Keratinocyte (primary cell): ENCODE measurements at regions not wholly inside any gene's neighbourhood (a gene's known extent, or its start where the extent isn't known, plus 50 kb on each side); places are given as distances from the start of the nearest gene placed in this dataset.

Experiments used
- EZH2 ChIP-seq: IDR thresholded peaks from one replicate; pipeline ENCODE4 v1.6.1; 2012; ENCODE audit warnings: inconsistent platforms, mild to moderate bottlenecking, low read length, moderate library complexity
- TF ChIP-seq, protein P1 (sequence below), 3 experiments: IDR thresholded peaks in 1 of 3; conservative IDR thresholded peaks in 1 of 3; optimal IDR thresholded peaks in 1 of 3; 2 replicates in 2 of 3; 3 replicates in 1 of 3; pipeline versions ENCODE3 to v1.5.1; 2011; ENCODE audit warnings: low read length in 3 of 3, mild to moderate bottlenecking in 3 of 3, moderate library complexity in 2 of 3, control low read depth in 1 of 3, inconsistent platforms in 1 of 3; ENCODE audit not compliant: insufficient read depth in 2 of 3; ENCODE audit errors: extremely low read depth in 1 of 3

DNA sequence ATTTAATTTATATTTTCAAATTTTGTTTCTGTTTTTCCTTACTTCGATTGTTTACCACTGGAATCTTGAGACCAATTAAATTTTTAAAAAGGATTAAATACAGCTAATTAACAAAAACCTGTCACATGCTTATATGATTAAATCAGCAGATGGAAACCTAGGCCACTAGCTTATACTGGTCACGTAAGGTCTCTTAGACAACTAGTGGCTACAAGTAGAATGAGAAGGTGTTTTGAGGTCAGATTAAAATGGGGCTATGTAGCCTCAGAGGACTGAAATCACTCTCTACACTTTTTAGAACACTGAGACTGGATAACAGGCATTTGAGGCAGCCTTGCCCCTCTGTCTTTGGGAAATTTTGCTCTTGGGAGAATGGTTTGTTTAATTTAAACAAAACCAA, 246.5 kb upstream of the ONECUT1 start:
- TF ChIP-seq, protein P1, sequence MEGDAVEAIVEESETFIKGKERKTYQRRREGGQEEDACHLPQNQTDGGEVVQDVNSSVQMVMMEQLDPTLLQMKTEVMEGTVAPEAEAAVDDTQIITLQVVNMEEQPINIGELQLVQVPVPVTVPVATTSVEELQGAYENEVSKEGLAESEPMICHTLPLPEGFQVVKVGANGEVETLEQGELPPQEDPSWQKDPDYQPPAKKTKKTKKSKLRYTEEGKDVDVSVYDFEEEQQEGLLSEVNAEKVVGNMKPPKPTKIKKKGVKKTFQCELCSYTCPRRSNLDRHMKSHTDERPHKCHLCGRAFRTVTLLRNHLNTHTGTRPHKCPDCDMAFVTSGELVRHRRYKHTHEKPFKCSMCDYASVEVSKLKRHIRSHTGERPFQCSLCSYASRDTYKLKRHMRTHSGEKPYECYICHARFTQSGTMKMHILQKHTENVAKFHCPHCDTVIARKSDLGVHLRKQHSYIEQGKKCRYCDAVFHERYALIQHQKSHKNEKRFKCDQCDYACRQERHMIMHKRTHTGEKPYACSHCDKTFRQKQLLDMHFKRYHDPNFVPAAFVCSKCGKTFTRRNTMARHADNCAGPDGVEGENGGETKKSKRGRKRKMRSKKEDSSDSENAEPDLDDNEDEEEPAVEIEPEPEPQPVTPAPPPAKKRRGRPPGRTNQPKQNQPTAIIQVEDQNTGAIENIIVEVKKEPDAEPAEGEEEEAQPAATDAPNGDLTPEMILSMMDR (optimal IDR thresholded peaks at IDR 0.05 in 1 of 3, IDR thresholded peaks at IDR 0.05 in 1 of 3, conservative IDR thresholded peaks at IDR 0.05 in 1 of 3; ENCODE audit: extremely low read depth in 1 of 3, insufficient read depth in 2 of 3, low read length in 3 of 3): no peak
- TF ChIP-seq EZH2: no peak
